Liver (tissue), 3 donors: ENCODE measurements at regions not wholly inside any gene's neighbourhood (a gene's known extent, or its start where the extent isn't known, plus 50 kb on each side); places are given as distances from the start of the nearest gene placed in this dataset.

Experiments used
- JUND ChIP-seq, 2 donors: IDR thresholded peaks; 2 replicates each; pipeline ENCODE4 v1.6.1; 2016; ENCODE audit warnings: antibody characterized with exemption in 2 of 2
- NR2F2 ChIP-seq: IDR thresholded peaks from 2 replicates; pipeline ENCODE4 v1.6.1; 2016; ENCODE audit warnings: antibody characterized with exemption
- SP1 ChIP-seq: IDR thresholded peaks from 2 replicates; pipeline ENCODE4 v1.6.1; 2018; ENCODE audit warnings: antibody characterized with exemption, mild to moderate bottlenecking
- TAF1 ChIP-seq: conservative IDR thresholded peaks from 2 replicates; pipeline ENCODE4 v1.6.1; 2016; ENCODE audit warnings: antibody characterized with exemption, mild to moderate bottlenecking
- YY1 ChIP-seq: IDR thresholded peaks from 2 replicates; pipeline ENCODE4 v1.6.1; 2016; ENCODE audit warnings: antibody characterized with exemption, mild to moderate bottlenecking
- TF ChIP-seq, protein P1 (sequence below): fragments of 150-350 bp; IDR thresholded peaks from 2 replicates; pipeline ENCODE4 v1.5.1; 2017; ENCODE audit warnings: improper control_type of control experiment, low read depth, low read length; ENCODE audit not compliant: missing input control
- TF ChIP-seq, protein P2 (sequence below): IDR thresholded peaks from 2 replicates; pipeline ENCODE4 v1.6.1; 2016; ENCODE audit warnings: antibody characterized with exemption
- donor health status: healthy.
- donor health status: healthy.

DNA sequence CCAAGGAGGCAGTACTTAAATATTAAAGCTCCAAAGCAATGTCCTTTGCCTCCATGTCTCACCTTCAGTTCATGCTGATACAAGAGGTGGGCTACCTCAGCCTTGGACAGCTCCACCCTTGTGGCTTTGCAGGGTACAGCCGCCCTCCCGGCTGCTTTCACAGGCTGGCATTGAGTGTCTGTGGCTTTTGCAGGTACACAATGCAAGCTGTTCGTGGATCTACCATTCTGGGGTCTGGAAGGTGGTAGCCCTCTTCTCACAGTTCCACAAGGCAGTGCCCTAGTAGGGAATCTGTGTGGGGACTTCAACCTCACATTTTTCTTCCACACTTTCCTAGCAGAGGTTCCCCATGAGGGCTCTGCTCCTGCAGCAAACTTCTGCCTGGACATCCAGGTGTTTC is 324.8 kb downstream of the COL11A1 start:
- TF ChIP-seq, protein P1, sequence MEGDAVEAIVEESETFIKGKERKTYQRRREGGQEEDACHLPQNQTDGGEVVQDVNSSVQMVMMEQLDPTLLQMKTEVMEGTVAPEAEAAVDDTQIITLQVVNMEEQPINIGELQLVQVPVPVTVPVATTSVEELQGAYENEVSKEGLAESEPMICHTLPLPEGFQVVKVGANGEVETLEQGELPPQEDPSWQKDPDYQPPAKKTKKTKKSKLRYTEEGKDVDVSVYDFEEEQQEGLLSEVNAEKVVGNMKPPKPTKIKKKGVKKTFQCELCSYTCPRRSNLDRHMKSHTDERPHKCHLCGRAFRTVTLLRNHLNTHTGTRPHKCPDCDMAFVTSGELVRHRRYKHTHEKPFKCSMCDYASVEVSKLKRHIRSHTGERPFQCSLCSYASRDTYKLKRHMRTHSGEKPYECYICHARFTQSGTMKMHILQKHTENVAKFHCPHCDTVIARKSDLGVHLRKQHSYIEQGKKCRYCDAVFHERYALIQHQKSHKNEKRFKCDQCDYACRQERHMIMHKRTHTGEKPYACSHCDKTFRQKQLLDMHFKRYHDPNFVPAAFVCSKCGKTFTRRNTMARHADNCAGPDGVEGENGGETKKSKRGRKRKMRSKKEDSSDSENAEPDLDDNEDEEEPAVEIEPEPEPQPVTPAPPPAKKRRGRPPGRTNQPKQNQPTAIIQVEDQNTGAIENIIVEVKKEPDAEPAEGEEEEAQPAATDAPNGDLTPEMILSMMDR: no peak
- TF ChIP-seq, protein P2, sequence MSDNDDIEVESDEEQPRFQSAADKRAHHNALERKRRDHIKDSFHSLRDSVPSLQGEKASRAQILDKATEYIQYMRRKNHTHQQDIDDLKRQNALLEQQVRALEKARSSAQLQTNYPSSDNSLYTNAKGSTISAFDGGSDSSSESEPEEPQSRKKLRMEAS: no peak
- TF ChIP-seq JUND (IDR thresholded peaks at IDR 0.05) (no peak), YY1 (no peak), NR2F2 (no peak), TAF1 (no peak), SP1 (no peak)
